ENCODE measurements at regions not wholly inside any gene's neighbourhood (a gene's known extent, or its start where the extent isn't known, plus 50 kb on each side); places are given as distances from the start of the nearest gene placed in this dataset.
A peak's percentile ranks its signal among the peaks of the same experiment; 100 is the strongest.

- no peak for DNase-seq
- intact Hi-C loops (cut with DNase I): no loop called here
Measured at GRCh38 chr6:110033101-110033500, 55.0 kb downstream of the GPR6 start.

GRCh38 chr6:110033749-110034666 is 55.9 kb downstream of the GPR6 start:
- no peak for DNase-seq
- intact Hi-C loops (cut with DNase I): no loop called here

GRCh38 chr6:110034667-110035036 is 56.5 kb downstream of the GPR6 start:
- intact Hi-C loops (cut with DNase I): loop anchor here (5.0 kb wide), 1 partner anchor 507 kb away; no protein-coding TSS in a partner anchor
- no peak for DNase-seq

DNA sequence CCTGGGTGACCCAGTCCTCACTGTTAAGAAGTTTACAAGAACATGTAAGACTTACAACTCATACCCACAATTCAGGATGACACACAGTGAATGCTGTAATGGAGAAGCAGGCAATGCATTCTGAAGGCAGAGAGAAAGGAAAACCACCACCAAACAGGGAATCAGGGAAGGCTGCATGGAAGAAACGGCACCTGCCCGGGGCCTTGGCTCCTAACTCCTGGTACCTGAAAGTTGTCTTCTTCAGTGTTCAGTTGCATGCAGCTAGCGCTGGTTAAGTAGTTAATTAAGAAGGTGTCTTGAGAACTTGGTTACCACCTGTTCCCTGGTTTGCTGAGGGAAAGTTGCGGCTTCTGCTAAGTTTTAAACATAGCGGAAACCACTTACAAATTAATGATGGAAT is 57.2 kb downstream of the GPR6 start:
- DNase-seq: no peak
- intact Hi-C loops (cut with DNase I): loop anchor here (5.0 kb wide), 1 partner anchor 508 kb away; no protein-coding TSS in a partner anchor

DNA sequence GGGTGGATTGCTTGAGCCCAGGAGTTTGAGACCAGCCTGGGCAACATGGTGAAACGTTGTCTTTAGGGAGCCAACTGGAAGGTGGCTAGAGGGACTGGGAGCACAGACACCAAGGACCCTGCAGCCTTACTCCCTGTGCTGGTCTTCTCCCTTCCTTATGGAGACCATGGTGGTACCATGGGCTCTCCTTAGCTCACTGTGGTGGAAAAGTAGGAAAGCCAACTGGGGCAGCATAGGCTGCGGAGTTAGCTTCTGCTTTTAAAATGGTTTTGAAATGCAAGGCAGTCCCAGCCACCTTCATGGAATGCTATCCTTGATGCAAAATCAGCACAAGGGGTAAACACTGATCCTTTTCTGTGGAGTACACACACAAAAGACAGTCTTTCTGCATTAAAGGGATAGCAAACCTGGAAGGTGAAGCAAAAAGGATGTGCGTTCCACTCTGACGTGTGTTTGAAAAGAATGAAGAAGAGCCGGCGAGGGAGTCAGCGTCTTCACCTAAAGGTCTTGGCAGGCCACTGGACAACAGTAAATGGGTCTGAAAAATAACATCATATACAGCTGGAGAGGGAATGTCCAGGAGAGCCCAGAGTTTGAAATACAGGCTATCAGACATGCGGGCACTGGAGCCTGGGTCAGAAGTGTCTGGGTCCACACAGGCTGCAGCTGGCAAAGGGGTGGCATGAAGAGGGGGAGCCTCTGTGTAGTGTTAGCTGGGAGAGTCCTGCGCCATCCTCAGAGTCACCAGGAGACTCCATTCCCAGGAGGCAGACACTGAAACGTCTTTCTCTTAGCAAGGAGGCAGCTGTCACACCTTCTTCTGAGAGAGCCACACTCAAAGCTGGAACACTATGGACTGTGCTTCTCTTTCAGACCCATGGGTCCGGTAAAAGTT is 58.5 kb downstream of the GPR6 start:
- no peak for DNase-seq
- intact Hi-C loops (cut with DNase I): loop anchor here (5.0 kb wide), 1 partner anchor 509 kb away; no protein-coding TSS in a partner anchor

DNA sequence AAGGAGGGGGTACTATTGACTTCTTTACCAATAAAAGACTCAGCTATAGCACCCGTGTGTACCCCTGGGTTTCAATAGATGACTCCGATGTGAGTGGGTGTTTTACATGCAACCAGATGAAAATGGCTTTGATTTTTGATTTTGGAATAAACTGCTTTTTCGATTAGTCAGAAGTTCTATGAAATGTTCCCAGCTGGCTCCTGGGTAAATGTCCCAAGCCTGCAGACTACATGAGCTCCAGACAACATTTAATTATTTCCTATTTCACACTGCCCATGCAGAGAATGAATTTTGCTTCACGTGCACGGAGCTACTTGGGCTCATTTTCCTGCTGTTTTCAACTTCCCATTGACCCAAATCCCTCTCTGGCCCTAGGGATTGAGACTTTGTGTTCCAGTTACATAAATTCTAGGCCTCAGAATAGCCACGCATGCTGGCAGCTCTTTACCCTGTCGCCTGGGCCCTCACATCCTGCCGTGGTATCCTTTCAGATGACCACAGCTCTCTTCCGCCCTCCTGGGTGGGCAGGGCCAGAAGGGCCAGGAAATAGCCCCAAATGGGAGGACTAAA is 59.7 kb downstream of the GPR6 start:
- intact Hi-C loops (cut with DNase I): loop anchor here (5.0 kb wide), 1 partner anchor 511 kb away; no protein-coding TSS in a partner anchor
- no peak for DNase-seq

- DNase-seq: peak; percentile 68 to 98 (median 87)
- intact Hi-C loops (cut with DNase I): loop anchor here (1.0 to 5.0 kb wide), 2 partner anchors 334 to 512 kb away; no protein-coding TSS in a partner anchor
Measured at GRCh38 chr6:110039364-110039980, 61.4 kb downstream of the GPR6 start.

- DNase-seq: peak in 1 of 10 donors; percentile 70
- intact Hi-C loops (cut with DNase I): loop anchor here (1.0 to 5.0 kb wide), 3 partner anchors 335 to 513 kb away; no protein-coding TSS in a partner anchor
Measured at GRCh38 chr6:110039981-110040383, 61.9 kb downstream of the GPR6 start.

DNA sequence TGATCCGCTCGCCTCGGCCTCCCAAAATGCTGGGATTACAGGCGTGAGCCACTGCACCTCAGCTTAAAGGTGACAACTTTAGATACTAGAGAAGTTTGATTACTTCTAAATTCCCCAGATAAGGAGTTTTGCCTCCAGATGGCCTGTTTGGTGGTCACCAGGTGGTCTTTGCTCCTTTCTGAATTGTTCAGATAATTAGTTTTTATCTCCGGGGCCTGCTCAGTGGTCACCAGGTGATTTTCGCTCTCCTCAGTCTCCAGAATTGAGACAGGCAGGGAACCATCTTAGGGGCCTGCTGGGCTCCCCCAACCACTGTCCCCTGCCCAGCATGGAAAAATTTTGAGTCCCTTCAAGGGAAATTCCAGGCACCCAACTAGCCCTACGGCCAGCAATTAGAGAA is 62.6 kb downstream of the GPR6 start:
- DNase-seq: no peak
- intact Hi-C loops (cut with DNase I): loop anchor here (5.0 kb wide), 1 partner anchor 352 kb away; no protein-coding TSS in a partner anchor

DNA sequence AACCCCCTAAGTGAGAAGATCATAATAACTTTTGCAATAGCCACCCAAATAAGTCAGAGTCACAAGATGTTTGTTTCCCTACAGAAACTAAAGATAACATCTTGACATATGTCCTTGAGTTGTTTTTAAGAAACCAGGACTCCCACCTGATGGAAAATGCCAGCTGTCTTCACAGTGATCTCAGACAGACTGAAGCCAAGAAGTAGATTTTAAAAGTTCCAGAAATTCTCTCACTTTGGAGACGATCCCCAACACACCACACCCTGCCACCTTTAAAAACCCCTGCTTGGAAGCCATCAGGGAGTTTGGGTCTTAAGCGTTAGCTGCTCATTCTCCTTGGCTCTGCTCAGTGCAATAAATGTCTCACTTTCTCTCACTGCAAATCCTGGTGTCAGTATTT is 63.0 kb downstream of the GPR6 start:
- intact Hi-C loops (cut with DNase I): loop anchor here (5.0 kb wide), 1 partner anchor 351 kb away; no protein-coding TSS in a partner anchor
- no peak for DNase-seq

- DNase-seq: no peak
- intact Hi-C loops (cut with DNase I): loop anchor here (5.0 kb wide), 1 partner anchor 350 kb away; no protein-coding TSS in a partner anchor
Measured at GRCh38 chr6:110041830-110042229, 63.7 kb downstream of the GPR6 start.

GRCh38 chr6:110042670-110043296 is 64.7 kb downstream of the GPR6 start:
- DNase-seq: no peak
- intact Hi-C loops (cut with DNase I): loop anchor here (5.0 kb wide), 1 partner anchor 350 kb away; no protein-coding TSS in a partner anchor

GRCh38 chr6:110043366-110043994 is 65.4 kb downstream of the GPR6 start:
- no peak for DNase-seq
- intact Hi-C loops (cut with DNase I): loop anchor here (5.0 kb wide), 1 partner anchor 349 kb away; no protein-coding TSS in a partner anchor

DNA sequence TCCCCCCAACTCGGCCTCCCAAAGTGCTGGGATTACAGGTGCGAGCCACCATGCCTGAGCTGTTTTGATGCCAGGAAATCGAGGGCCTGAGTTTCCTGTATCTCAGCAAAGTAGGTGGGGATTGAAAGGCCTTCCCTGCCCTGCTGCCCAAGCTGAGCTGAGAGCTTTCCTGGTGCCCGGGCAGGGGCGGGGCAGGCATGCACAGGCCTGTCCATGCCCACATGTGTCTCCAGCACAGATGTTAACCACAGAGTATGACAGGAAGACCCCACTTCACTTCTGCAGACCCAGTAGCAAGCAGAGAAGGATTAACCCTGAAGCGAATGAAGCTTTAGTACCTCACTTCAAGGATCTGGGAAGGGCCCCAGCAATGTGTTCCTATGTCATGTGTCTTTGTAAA is 66.0 kb downstream of the GPR6 start:
- no peak for DNase-seq
- intact Hi-C loops (cut with DNase I): loop anchor here (5.0 kb wide), 1 partner anchor 348 kb away; no protein-coding TSS in a partner anchor

DNA sequence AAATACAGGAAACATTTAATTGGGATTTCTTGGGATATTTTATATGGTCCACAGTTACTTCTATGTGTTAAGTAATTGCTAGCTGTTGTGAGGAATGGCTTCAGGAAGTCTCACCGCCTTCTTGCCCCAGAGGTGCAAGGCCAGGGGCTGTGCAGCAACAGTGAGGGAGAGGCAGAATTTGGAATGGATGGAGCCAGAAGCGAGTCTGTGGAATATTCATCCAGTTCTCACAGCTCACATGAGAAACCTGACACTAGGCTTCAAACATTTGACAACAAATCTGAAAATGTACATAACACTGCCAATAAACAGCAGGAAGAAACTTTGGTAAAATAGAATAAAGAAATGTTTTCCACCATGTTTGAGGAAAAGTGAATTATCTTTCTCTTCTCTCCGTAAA is 66.5 kb downstream of the GPR6 start:
- DNase-seq: no peak
- intact Hi-C loops (cut with DNase I): loop anchor here (5.0 kb wide), 1 partner anchor 348 kb away; no protein-coding TSS in a partner anchor

- intact Hi-C loops (cut with DNase I): no loop called here
- no peak for DNase-seq
Measured at GRCh38 chr6:110048221-110048875, 70.2 kb downstream of the GPR6 start.

DNA sequence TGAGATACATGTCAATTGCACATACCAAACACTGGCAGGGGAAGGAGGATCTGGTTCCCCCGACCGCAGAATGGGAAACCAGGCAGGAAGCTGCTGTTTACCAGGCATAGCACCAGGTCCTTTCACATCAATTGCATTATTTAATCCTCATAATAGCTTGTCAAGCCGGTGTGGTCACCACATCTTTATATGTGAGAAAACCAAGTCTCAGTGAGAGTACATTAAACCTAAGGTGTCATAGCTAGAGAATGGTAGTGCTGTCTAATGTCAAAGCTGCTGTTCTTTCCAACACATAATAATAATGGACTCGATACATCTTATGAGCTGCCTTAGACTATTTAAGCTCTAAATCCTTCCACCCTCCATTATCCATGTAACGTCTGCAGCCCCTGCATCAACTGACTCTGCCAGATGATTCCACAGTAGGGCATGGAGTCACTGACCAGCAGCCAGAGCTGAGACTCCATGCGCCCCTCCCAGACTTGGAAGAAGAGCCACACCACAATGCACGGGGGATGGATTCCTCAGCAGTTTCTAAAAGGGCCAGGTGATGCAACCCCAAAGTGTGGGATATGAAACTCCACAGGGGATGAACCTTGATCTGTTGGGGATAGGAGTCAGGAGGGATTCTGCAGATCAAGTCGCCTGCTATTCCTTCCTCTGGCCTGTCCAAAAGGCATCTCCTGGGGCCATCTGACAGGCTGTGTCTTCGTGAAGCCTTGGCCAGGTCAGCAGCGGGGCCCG is 71.8 kb downstream of the GPR6 start:
- intact Hi-C loops (cut with DNase I): no loop called here
- no peak for DNase-seq

Data from posterior cingulate gyrus (tissue), 11 donors.